Testis (tissue), 2 donors: ENCODE measurements at regions not wholly inside any gene's neighbourhood (a gene's known extent, or its start where the extent isn't known, plus 50 kb on each side); places are given as distances from the start of the nearest gene placed in this dataset.
"Not testable (repeated sequence)": the region's sequence is repeated elsewhere in the genome, so short reads cannot be mapped to it uniquely, and the experiment has no call there.

Experiments
- CTCF ChIP-seq, 3 experiments: fragments of 450-650 bp in 2 of 3; fragments of 200-600 bp in 1 of 3; sonication (generic) in 1 of 3; IDR thresholded peaks; one replicate each; pipeline ENCODE4 v1.5.1; 2016 to 2019; ENCODE audit warnings: antibody characterized with exemption in 3 of 3, mild to moderate bottlenecking in 2 of 3, moderate library complexity in 1 of 3
- POLR2A ChIP-seq: fragments of 450-650 bp; IDR thresholded peaks from one replicate; pipeline ENCODE4 v1.6.1; 2017; ENCODE audit warnings: antibody characterized with exemption, mild to moderate bottlenecking, moderate library complexity

GRCh38 chr2:113365290-113365689 is 72.2 kb upstream of the ZNG1B start:
- TF ChIP-seq CTCF (IDR thresholded peaks at IDR 0.05); POLR2A: not testable (repeated sequence)
